Peyer's patch (tissue), 4 donors: ENCODE measurements at regions not wholly inside any gene's neighbourhood (a gene's known extent, or its start where the extent isn't known, plus 50 kb on each side); places are given as distances from the start of the nearest gene placed in this dataset.

ENCODE experiments used
- POLR2A ChIP-seq, 2 donors: fragments of 450-650 bp; IDR thresholded peaks; one replicate each; pipeline ENCODE4 v1.5.1; 2017; ENCODE audit warnings: antibody characterized with exemption in 2 of 2, mild to moderate bottlenecking in 2 of 2, moderate library complexity in 2 of 2
- TF ChIP-seq, protein P1 (sequence below), 6 experiments: fragments of 450-650 bp in 4 of 6; fragments of 200-600 bp in 2 of 6; sonication (generic) in 1 of 6; IDR thresholded peaks; one replicate each; pipeline ENCODE4 v1.5.1; 2017 to 2019; ENCODE audit warnings: antibody characterized with exemption in 6 of 6, mild to moderate bottlenecking in 3 of 6, moderate library complexity in 1 of 6

DNA sequence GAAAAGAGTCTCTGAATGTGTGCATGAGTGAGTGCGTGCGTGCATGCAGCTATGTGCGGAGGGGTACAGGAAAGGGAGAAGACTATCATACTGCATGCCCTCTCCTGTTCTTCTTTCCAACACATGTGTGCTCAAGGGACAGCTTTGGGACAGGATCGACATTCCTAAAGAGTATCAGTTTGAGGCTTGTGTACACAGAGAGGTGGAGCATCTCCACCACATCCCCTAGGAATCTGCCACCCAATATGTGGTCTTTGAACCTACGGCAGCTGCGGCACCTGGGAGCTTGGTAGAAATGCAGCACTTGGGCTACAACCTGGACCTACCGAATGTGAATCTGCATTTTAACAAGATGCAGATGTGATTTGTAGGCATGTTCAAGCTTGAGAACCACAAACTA, 132.3 kb upstream of the GLRA1 start:
- TF ChIP-seq, protein P1, sequence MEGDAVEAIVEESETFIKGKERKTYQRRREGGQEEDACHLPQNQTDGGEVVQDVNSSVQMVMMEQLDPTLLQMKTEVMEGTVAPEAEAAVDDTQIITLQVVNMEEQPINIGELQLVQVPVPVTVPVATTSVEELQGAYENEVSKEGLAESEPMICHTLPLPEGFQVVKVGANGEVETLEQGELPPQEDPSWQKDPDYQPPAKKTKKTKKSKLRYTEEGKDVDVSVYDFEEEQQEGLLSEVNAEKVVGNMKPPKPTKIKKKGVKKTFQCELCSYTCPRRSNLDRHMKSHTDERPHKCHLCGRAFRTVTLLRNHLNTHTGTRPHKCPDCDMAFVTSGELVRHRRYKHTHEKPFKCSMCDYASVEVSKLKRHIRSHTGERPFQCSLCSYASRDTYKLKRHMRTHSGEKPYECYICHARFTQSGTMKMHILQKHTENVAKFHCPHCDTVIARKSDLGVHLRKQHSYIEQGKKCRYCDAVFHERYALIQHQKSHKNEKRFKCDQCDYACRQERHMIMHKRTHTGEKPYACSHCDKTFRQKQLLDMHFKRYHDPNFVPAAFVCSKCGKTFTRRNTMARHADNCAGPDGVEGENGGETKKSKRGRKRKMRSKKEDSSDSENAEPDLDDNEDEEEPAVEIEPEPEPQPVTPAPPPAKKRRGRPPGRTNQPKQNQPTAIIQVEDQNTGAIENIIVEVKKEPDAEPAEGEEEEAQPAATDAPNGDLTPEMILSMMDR (IDR thresholded peaks at IDR 0.05), result no peak
- no peak for TF ChIP-seq POLR2A (IDR thresholded peaks at IDR 0.05)
